ENCODE measurements at regions not wholly inside any gene's neighbourhood (a gene's known extent, or its start where the extent isn't known, plus 50 kb on each side); places are given as distances from the start of the nearest gene placed in this dataset.
"Not testable (repeated sequence)": the region's sequence is repeated elsewhere in the genome, so short reads cannot be mapped to it uniquely, and the experiment has no call there.

GRCh38 chr2:195458936-195459335, 198.1 kb upstream of the SLC39A10 start:
- DNase-seq (ENCODE audit: low spot score) = no peak

- DNase-seq (ENCODE audit: low spot score) = no peak
Observed at GRCh38 chr2:195457873-195458272, 199.2 kb upstream of the SLC39A10 start.

DNA sequence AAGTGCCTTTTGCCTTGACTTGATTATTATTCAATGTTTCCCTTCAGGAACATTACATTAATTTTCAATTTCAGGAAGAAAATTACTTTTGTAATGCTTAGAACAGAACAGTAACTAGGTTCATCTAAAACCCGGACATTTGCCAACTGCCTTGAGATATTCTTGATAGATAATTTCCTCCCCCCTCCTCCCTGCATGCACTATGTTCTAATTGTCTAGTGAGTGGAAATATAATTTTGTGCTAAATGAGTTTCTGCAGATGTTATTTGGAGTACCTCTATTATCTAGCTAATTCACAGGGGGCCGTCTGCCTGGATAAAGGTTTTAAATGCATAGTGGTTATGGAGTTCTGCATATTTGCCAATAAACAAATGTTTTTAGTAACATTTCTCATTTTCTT, 200.3 kb upstream of the SLC39A10 start:
- no peak for DNase-seq (ENCODE audit: low spot score)

DNA sequence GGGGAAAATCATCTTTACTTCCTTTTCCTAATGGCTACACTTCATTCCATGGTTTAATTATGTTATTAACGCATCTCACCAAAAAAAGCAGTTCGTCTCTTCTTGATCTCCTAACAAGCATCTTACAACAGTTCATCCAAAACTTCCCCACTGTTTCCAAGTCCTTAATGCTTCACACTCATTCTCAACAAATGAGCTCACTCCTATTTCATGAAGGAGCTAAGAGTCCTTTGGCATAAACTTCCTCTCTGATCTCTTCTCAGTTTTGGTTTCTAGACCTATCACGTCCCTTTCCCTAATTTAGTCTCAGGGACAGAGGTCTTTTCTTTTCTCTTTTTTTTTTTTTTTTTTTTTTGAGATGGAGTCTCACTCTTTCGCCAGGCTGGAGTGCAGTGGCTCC, 205.9 kb upstream of the SLC39A10 start:
- DNase-seq (ENCODE audit: low spot score) = no peak

DNA sequence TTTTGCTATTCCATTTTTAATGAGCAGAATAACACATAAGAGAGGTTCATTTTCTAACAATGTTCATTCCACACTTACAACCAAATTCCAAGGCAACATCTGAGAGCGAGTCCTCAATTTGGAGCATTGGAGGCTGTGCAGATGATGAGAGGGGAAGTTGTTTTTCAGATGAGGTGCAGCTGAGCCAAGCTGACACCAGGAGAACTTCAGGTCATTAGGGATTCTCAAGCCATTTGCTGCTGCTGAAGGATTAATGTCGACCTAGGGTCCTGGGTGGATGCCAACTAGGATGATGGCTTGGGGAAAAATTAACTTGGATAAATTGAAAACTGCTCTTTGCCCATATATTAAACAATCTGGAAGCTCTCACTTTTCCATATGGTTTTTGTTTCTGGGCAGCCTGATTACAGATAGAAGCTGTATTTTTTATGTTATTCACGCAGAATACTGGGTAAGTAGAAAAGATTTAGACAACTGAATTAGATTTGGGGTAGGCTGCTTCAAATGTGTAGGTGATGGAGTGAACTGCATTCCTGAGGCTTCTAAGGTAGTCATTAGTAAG, 206.4 kb upstream of the SLC39A10 start:
- DNase-seq (ENCODE audit: low spot score) = no peak

DNA sequence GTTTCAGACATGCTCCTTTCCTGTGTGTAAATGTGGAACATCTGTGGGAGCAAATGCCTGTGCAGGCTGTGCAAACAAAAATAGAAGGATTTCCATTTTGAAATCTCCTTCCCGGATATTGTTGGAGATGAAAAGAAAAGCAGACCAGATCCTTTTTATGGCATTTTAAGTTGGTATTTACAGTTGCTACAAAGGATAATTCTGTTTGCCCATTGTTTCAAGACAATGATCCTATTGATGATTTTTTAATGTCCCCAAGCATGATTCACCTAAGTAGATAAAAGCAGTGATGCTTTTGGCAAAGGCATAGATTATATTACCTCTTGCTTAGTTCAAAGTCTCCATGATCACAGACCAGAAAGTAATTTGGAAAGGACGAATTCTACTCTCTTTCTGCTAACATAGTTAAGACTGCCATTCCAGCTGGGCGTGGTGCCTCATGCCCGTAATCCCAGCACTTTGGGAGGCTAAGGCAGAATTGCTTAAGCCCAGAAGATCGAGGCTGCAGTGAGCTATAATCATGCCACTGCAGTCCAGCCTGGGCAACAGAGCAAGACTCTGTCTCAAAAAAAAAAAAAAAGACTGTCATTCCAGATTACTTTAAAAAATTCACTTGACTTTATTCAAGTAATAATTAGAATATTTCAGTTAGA, 209.6 kb upstream of the SLC39A10 start:
- no peak for DNase-seq (ENCODE audit: low spot score)

DNA sequence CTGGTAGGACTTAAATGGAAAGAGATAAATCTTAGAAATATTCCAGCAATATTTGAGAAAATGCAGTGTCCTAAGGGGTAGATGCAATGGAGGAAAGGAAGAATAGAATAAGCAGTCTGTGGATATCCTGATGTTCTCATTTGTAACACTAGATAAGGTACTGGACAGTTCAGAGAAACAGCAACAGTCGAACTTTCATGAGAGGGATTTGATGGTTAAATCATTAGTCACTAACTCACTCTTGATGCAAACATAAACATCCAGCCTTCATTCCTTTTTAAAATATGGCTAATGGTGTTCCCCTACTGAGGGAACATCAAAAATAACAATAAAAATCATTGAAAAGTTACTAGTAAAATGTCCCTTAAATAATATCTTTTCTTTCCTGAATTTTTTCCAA, 211.4 kb upstream of the SLC39A10 start:
- no peak for DNase-seq (ENCODE audit: low spot score)

GRCh38 chr2:195443926-195444325, 213.1 kb upstream of the SLC39A10 start:
- no peak for DNase-seq (ENCODE audit: low spot score)

GRCh38 chr2:195442458-195443175, 214.4 kb upstream of the SLC39A10 start:
- DNase-seq (ENCODE audit: low spot score) = no peak

DNA sequence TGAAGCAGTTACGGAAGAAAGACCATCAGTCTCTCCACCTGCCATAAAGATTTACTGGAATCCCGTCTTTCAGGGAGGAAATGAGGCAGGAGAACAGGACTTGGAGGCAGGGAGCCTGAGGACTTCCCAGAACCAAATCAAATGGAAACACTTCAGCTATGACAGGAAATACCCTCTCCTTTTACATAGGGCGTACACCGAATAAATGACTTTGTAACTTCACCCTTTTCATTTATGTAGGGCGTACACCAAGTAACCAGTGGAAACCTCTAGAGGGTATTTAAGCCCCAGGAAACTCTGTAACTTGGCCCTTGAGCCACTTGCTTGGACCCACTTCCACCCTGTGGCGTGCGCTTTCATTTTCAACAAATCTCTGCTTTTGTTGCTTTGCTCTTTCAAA, 218.3 kb upstream of the SLC39A10 start:
- no peak for DNase-seq (ENCODE audit: low spot score)

- DNase-seq (ENCODE audit: low spot score) = no peak
Observed at GRCh38 chr2:195437521-195437920, 219.5 kb upstream of the SLC39A10 start.

DNA sequence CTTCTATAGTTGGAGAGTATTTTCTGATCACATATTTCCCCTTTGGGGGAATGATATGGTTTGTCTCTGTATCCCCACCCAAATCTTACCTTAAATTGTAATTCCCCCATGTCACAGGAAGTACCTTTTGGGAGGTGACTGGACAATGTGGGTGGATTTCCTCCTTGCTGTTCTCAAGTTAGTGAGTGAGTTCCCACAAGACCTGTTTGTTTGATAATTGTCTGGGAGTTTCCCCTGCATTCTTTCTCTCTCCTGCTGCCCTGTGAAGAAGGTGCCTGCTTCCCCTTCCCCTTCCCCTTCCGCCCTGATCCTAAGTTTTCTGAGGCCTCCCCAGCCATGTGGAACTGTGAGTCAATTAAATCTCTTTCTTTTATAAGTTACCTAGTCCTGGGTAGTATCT, 222.7 kb upstream of the SLC39A10 start:
- DNase-seq (ENCODE audit: low spot score) = no peak

GRCh38 chr2:195433729-195434128, 223.3 kb upstream of the SLC39A10 start:
- not testable (repeated sequence) for DNase-seq (ENCODE audit: low spot score)

DNA sequence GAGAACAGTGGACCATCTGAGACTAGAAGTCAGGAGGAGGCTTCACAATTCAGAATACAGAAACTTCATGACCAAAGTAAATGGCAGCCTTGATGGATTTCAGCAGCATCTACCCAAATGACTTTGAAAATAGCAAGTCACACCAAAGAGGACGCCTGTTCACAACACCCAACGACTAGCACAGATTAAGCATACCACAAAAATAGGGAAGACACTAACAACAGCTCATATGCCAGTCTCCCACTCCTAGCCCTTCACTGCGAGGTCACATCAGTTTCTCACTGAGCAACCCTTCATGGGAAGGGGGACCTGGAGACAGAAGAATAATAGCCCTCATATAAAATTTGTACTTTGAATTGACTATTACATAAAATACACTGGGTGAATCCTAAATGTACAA, 228.4 kb upstream of the SLC39A10 start:
- no peak for DNase-seq (ENCODE audit: low spot score)

- no peak for DNase-seq (ENCODE audit: low spot score)
Observed at GRCh38 chr2:195425328-195425727, 231.7 kb upstream of the SLC39A10 start.

- no peak for DNase-seq (ENCODE audit: low spot score)
Observed at GRCh38 chr2:195419033-195419432, 238.0 kb upstream of the SLC39A10 start.

GRCh38 chr2:195414537-195415100, 242.4 kb upstream of the SLC39A10 start:
- DNase-seq (ENCODE audit: low spot score) = no peak

DNA sequence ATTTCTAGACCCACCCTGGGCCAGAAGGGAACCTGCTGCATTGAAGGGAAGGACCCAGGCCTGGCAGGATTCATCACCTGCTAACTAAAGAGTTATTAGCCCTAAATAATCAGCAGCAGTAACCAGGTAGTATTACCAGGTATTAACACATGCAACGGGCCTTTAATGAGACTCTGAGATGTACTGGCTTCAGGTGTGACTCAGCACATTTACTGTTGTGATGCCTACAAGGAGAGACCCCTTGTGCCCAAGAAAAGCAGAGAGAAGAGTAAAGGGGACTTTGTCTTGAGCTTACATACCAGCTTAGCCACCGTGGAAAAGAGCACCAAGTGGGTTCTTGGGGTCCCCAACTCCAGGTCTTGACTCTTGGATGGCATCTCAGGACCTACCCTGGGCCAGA, 243.1 kb upstream of the SLC39A10 start:
- no peak for DNase-seq (ENCODE audit: low spot score)

GRCh38 chr2:195413422-195413821, 243.6 kb upstream of the SLC39A10 start:
- no peak for DNase-seq (ENCODE audit: low spot score)

DNA sequence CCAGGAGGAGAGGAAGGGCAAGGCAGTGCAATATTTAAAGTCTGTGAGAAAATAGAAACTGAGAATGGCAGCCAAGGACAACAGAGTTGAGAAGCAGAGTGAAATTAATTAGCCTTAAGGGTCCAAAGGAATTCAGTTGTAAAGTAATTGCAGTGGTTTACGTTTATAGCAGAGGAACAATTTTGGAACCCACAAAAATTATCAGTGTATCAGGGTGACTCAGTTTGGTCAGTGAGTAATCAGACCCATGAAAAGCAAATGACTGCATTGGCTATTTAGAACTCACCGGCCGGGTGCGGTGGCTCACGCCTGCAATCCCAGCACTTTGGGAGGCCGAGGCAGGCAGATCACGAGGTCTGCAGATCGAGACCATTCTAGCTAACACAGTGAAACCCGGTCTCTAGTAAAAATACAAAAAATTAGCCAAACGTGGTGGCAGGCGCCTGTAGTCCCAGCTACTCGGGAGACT, 245.8 kb upstream of the SLC39A10 start:
- DNase-seq (ENCODE audit: low spot score) = no peak

DNA sequence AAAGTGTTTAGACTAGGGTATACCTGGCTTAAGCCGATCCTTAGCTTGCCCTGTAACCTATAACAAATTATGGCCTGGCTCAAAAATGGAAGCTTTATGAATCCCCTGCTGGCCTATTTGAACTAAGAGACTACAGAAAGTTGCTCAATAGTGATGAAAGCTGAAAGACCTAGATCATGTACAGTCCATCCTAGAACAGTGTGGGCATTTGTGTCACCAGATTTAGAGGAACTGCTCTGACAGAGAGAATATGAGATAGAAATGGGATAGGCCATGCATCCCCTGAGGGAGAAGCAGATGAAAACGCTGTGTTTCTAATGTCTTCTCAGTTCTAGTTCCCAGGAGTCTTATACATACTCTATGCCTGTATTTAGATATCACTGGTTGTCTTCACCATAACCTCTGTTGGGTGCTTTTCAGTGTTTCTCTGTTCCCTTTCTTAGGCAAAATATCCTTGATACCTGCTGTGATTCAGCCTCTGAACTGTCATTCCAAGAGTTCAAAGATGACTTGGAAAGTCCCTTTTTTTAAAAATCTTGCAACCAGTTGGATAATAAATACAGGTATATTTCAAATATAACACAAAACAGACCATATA, 246.9 kb upstream of the SLC39A10 start:
- DNase-seq (ENCODE audit: low spot score) = no peak

DNA sequence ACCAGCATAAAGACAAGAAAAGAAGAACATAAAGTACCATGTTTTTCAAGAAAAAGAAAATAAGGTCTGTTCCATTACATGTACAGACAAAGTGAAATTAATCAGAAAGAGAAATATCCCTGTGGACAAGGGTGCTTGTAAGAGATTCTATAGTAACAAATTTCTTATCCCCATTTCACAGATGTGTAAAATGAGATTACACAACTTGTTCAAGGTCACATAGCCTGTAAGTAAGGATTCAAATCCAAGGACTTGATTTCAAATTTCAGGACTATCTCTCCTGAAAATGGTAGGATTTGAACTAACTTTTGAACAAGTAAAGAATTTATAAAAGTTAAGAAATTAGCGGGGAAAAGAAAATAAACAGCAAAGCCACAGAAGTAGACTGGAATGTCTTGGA, 248.2 kb upstream of the SLC39A10 start:
- no peak for DNase-seq (ENCODE audit: low spot score)

DNA sequence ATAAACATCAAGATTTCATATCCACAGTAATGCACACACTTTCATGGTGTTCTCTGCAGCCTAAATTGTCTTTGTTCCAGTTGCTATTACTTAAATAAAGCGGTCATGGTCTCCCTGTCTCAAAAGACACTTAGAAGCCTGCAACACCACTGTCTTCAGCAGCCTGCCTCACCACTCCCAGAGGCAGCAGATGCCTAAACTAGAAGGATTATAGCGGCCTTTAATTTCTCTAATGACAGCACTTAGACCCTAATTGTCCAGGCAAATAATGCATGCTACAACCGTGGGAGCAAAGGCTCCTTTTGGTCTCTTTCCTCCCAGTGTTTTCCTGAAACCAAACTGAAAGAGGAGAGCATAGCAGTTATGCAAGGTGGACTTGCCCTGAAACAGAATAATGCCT, 248.8 kb upstream of the SLC39A10 start:
- DNase-seq (ENCODE audit: low spot score) = no peak

Data from HuH-7 (cell line).